H1 (cell line): ENCODE measurements at regions not wholly inside any gene's neighbourhood (a gene's known extent, or its start where the extent isn't known, plus 50 kb on each side); places are given as distances from the start of the nearest gene placed in this dataset.

ENCODE experiments used
- GABPA ChIP-seq: IDR thresholded peaks from 2 replicates; pipeline ENCODE4 v1.6.1; 2011; ENCODE audit warnings: mild to moderate bottlenecking, low read length, moderate library complexity, borderline replicate concordance; ENCODE audit not compliant: insufficient read depth
- SIN3A ChIP-seq, 2 experiments: IDR thresholded peaks in 1 of 2; conservative IDR thresholded peaks in 1 of 2; 2 replicates each; pipeline ENCODE4 v1.6.1; 2011 to 2012; ENCODE audit warnings: low read length in 2 of 2, improper control_type of control experiment in 1 of 2, low read depth in 1 of 2, mild to moderate bottlenecking in 1 of 2

- TF ChIP-seq GABPA (no peak), SIN3A (conservative IDR thresholded peaks at IDR 0.05 in 1 of 2, IDR thresholded peaks at IDR 0.05 in 1 of 2; ENCODE audit: low read depth in 1 of 2, low read length in 2 of 2) (no peak)
Measured at GRCh38 chr11:15651033-15651432, 536.3 kb downstream of the INSC start (continued).
